Endothelial cell of umbilical vein (primary cell): ENCODE measurements at regions not wholly inside any gene's neighbourhood (a gene's known extent, or its start where the extent isn't known, plus 50 kb on each side); places are given as distances from the start of the nearest gene placed in this dataset.

Experiments
- BruUV-seq: library from RNA; stranded (reverse); fragments of 400-500 nt; replicated peaks from 2 replicates; lab custom pipeline; 2021; lab: Mats Ljungman, UMichigan
- CTCF ChIA-PET: fragments of 300-600, 350-600 bp; sonication (Branson Sonifier 250); formaldehyde crosslinking; loops from one replicate; lab custom pipeline; 2021; ENCODE audit warnings: antibody characterized with exemption, inconsistent platforms; lab: Charles Lee
- POLR2A ChIA-PET: fragments of 300-600, 350-600 bp; sonication (Branson Sonifier 250); formaldehyde crosslinking; loops from one replicate; lab custom pipeline; 2021; ENCODE audit warnings: antibody characterized with exemption, inconsistent platforms; lab: Charles Lee
- DNase-seq: peaks from one replicate; pipeline ENCODE4 v3.0.0-alpha.2; 2011; ENCODE audit warnings: low read depth, low spot score
- FAIRE-seq: peaks from 2 replicates; lab custom pipeline; 2011; peaks lifted over from hg19 to GRCh38; lab: Jason Lieb, UNC
- H2AFZ ChIP-seq: 2 replicates; pipeline ENCODE4 v1.6.0; 2012; ENCODE audit warnings: low read depth, low read length, control low read depth, inconsistent platforms
- H3K27ac ChIP-seq: 2 replicates; pipeline ENCODE4 v1.5.1; 2011; ENCODE audit warnings: low read depth, mild to moderate bottlenecking, control low read depth, low read length, moderate library complexity; ENCODE audit not compliant: insufficient read depth
- H3K27me3 ChIP-seq, 2 experiments: 2 replicates each; pipeline versions ENCODE4 v1.6.0 to v1.6.1; 2011; ENCODE audit warnings: low read length in 2 of 2, mixed read lengths in 1 of 2; ENCODE audit not compliant: control insufficient read depth in 2 of 2, insufficient read depth in 2 of 2
- H3K36me3 ChIP-seq, 2 experiments: 2 replicates in 1 of 2; 3 replicates in 1 of 2; pipeline ENCODE4 v1.5.1; 2011; ENCODE audit warnings: low read length in 2 of 2, mild to moderate bottlenecking in 1 of 2, moderate library complexity in 1 of 2; ENCODE audit not compliant: control insufficient read depth in 2 of 2, insufficient read depth in 2 of 2; ENCODE audit errors: extremely low read depth in 1 of 2
- H3K4me1 ChIP-seq: 3 replicates; pipeline ENCODE4 v1.5.1; 2011; ENCODE audit warnings: mild to moderate bottlenecking, low read length; ENCODE audit not compliant: control insufficient read depth, insufficient read depth; ENCODE audit errors: extremely low read depth
- H3K4me2 ChIP-seq: 2 replicates; pipeline ENCODE4 v1.6.1; 2011; ENCODE audit warnings: low read length, control low read depth, mixed read lengths; ENCODE audit not compliant: insufficient read depth
- H3K4me3 ChIP-seq, 3 experiments: fragments of 200-600 bp in 1 of 3; sonication (generic), shearing (Covaris generic) in 1 of 3; replicated peaks in 1 of 3; 2 replicates each; pipeline ENCODE4 v1.5.1; 2011 to 2016; ENCODE audit warnings: control low read depth in 3 of 3, low read length in 3 of 3, mild to moderate bottlenecking in 2 of 3, inconsistent platforms in 1 of 3, low read depth in 1 of 3, moderate library complexity in 1 of 3; ENCODE audit not compliant: insufficient read depth in 1 of 3
- H3K79me2 ChIP-seq: 2 replicates; pipeline ENCODE4 v1.6.0; 2012; ENCODE audit warnings: low read length, inconsistent platforms; ENCODE audit not compliant: control insufficient read depth, insufficient read depth
- H3K9ac ChIP-seq: replicated peaks from 2 replicates; pipeline ENCODE3; 2011; ENCODE audit warnings: low read length, control low read depth; ENCODE audit not compliant: insufficient read depth; ENCODE audit errors: extremely low read depth
- H3K9me1 ChIP-seq: replicated peaks from 3 replicates; pipeline ENCODE4 v1.6.0; 2011; ENCODE audit warnings: mild to moderate bottlenecking, low read length; ENCODE audit not compliant: control insufficient read depth, insufficient read depth; ENCODE audit errors: extremely low read depth
- H3K9me3 ChIP-seq: replicated peaks from 2 replicates; pipeline ENCODE4 v1.5.1; 2012; ENCODE audit warnings: low read length, inconsistent platforms; ENCODE audit not compliant: control insufficient read depth, insufficient read depth
- H4K20me1 ChIP-seq: replicated peaks from 2 replicates; pipeline ENCODE3; 2011; ENCODE audit warnings: mild to moderate bottlenecking, low read length; ENCODE audit not compliant: control insufficient read depth, insufficient read depth; ENCODE audit errors: extremely low read depth
- EZH2 ChIP-seq: IDR thresholded peaks from 2 replicates; pipeline ENCODE4 v1.6.1; 2012; ENCODE audit warnings: borderline replicate concordance, low read depth, mild to moderate bottlenecking, moderate library complexity, low read length, inconsistent platforms; ENCODE audit not compliant: severe bottlenecking
- FOS ChIP-seq: IDR thresholded peaks from 2 replicates; pipeline ENCODE4 v1.6.1; 2011; ENCODE audit warnings: mild to moderate bottlenecking, low read length, moderate library complexity, borderline replicate concordance; ENCODE audit not compliant: insufficient read depth
- GATA2 ChIP-seq: IDR thresholded peaks from 2 replicates; pipeline ENCODE4 v1.7.0; 2011; ENCODE audit warnings: low read depth, mild to moderate bottlenecking, moderate library complexity, mixed read lengths, low read length; ENCODE audit not compliant: insufficient read length, insufficient read depth
- JUN ChIP-seq: IDR thresholded peaks from 2 replicates; pipeline ENCODE4 v1.6.1; 2011; ENCODE audit warnings: borderline replicate concordance, low read depth; ENCODE audit not compliant: insufficient read length, insufficient read depth
- MYC ChIP-seq: IDR thresholded peaks from one replicate; pipeline ENCODE4 v1.6.1; 2011; ENCODE audit warnings: mild to moderate bottlenecking, low read depth, low read length
- POLR2A ChIP-seq: IDR thresholded peaks from 2 replicates; pipeline ENCODE4 v1.6.1; 2012; ENCODE audit warnings: low read depth, mild to moderate bottlenecking, control low read depth, low read length
- POLR2AphosphoS5 ChIP-seq: IDR thresholded peaks from 2 replicates; pipeline ENCODE4 v1.6.1; 2012; ENCODE audit warnings: low read depth, mild to moderate bottlenecking, control low read depth, low read length, moderate library complexity; ENCODE audit not compliant: insufficient read depth
- dilution Hi-C: fragments of 300-500 bp; cut with MboI; formaldehyde crosslinking; loops from one replicate; pipeline ENCODE4 v1.15.0; 2019; ENCODE audit warnings: low sequenced_read_pairs; ENCODE audit not compliant: extremely low pct_ligation_motif_present
- intact Hi-C: fragments of 100-400 bp; cut with micrococcal nuclease; formaldehyde crosslinking; loops from one replicate; pipeline ENCODE4 v1.10.0; 2022
- TF ChIP-seq, protein P1 (sequence below): IDR thresholded peaks from 2 replicates; pipeline ENCODE4 v1.6.1; 2011; ENCODE audit not compliant: insufficient read depth, insufficient read length
- TF ChIP-seq, protein P2 (sequence below), 2 donors: IDR thresholded peaks; 1 replicate in 1 of 2; 2 replicates in 1 of 2; pipeline ENCODE4 v1.5.1; 2011; ENCODE audit warnings: low read length in 2 of 2, mild to moderate bottlenecking in 2 of 2, moderate library complexity in 2 of 2, control low read depth in 1 of 2, inconsistent platforms in 1 of 2, low read depth in 1 of 2; ENCODE audit not compliant: insufficient read depth in 1 of 2; ENCODE audit errors: extremely low read depth in 1 of 2

DNA sequence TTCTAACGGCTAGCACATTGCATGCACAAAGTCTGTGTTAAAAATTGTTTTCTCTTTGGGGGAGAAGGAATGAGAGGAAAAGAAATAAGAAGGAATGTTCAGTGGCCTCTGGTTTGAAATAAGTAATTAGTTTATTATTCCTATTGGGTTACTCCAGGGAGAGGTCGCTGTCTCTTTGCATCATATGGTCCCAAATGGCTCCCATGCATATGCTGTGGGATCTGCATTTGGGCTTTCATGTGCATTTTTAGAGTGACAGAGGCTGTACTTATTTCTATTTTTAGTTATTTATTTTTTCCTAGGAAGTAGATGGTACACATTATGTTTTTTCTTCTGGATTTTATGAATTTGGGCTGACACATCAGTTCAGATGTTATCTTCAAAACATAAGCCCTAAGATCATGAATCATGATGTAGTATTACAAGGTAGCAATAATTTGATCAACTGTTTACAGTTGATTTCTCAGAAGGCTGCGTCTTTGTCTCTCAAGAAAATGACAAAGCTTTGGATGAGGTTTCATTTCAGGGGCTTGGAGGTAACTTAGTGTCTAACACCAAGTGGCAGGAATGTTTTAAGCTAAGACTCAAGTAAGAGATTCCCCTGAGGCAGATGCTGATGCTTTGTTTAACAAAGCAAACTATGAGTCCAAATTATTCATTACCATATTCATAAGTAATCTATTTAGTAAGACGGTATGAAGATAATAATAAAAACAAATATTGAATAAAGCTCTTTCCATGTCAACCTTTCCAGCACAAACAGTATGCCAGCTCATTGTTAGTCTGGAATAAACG is 247.7 kb downstream of the NSUN3 start:
- H3K27ac ChIP-seq: no peak overlapping the region
- ChIA-PET POLR2A (no interaction called here), CTCF (no interaction called here)
- no peak overlapping the region for H3K4me3 ChIP-seq
- FAIRE-seq: no peak
- TF ChIP-seq FOS (no peak), MYC (no peak), GATA2 (no peak), JUN (no peak), POLR2A (no peak), EZH2 (no peak), POLR2AphosphoS5 (no peak)
- TF ChIP-seq, protein P1, sequence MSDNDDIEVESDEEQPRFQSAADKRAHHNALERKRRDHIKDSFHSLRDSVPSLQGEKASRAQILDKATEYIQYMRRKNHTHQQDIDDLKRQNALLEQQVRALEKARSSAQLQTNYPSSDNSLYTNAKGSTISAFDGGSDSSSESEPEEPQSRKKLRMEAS: no peak
- TF ChIP-seq, protein P2, sequence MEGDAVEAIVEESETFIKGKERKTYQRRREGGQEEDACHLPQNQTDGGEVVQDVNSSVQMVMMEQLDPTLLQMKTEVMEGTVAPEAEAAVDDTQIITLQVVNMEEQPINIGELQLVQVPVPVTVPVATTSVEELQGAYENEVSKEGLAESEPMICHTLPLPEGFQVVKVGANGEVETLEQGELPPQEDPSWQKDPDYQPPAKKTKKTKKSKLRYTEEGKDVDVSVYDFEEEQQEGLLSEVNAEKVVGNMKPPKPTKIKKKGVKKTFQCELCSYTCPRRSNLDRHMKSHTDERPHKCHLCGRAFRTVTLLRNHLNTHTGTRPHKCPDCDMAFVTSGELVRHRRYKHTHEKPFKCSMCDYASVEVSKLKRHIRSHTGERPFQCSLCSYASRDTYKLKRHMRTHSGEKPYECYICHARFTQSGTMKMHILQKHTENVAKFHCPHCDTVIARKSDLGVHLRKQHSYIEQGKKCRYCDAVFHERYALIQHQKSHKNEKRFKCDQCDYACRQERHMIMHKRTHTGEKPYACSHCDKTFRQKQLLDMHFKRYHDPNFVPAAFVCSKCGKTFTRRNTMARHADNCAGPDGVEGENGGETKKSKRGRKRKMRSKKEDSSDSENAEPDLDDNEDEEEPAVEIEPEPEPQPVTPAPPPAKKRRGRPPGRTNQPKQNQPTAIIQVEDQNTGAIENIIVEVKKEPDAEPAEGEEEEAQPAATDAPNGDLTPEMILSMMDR (IDR thresholded peaks at IDR 0.05; ENCODE audit: extremely low read depth in 1 of 2, insufficient read depth in 1 of 2, low read depth in 1 of 2, low read length in 2 of 2): no peak
- no peaks in the 10 kb centered on the region for H3K9me3 ChIP-seq
- intact Hi-C loops (no loop called here), dilution Hi-C loops (no loop called here)
- no peaks in the 10 kb centered on the region for H3K36me3 ChIP-seq
- H3K9ac ChIP-seq: no peak overlapping the region
- H4K20me1 ChIP-seq: no peaks in the 10 kb centered on the region
- BruUV-seq: no TSS peak
- H3K27me3 ChIP-seq: no peaks in the 10 kb centered on the region
- no peak for DNase-seq
- H3K4me2 ChIP-seq: no peak overlapping the region
- no peaks in the 10 kb centered on the region for H3K79me2 ChIP-seq
- no peaks in the 10 kb centered on the region for H3K9me1 ChIP-seq
- H2AFZ ChIP-seq: no peak overlapping the region
- H3K4me1 ChIP-seq: no peaks in the 10 kb centered on the region
